Kasumi-1 (cell line): ENCODE measurements at regions not wholly inside any gene's neighbourhood (a gene's known extent, or its start where the extent isn't known, plus 50 kb on each side); places are given as distances from the start of the nearest gene placed in this dataset.
"Not testable (repeated sequence)": the region's sequence is repeated elsewhere in the genome, so short reads cannot be mapped to it uniquely, and the experiment has no call there.

Experiments
- DNase-seq, 2 experiments: peaks; one replicate each; lab custom pipeline; 2025; lab: John Stamatoyannopoulos, UW

DNA sequence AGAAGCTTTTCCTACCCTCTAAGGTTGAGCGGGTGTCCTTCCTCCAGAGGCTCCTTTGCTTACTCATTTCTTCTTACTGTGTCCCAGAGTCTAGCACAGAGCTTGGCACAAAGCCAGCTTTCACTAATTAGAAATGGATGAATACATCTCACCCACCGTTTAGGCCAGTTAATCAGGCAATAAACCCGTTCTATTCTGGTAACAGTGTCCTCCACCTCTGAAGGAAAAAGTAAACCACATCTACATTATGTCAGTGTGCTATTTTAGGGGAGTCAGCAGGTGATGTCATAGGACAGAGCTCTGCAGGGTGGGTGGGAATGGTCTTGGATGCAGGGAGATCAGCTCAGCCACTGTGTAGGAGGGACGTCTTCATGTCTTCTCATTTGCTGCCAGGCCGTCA lies 109.2 kb downstream of the OSTF1 start:
- DNase-seq: no peak

DNA sequence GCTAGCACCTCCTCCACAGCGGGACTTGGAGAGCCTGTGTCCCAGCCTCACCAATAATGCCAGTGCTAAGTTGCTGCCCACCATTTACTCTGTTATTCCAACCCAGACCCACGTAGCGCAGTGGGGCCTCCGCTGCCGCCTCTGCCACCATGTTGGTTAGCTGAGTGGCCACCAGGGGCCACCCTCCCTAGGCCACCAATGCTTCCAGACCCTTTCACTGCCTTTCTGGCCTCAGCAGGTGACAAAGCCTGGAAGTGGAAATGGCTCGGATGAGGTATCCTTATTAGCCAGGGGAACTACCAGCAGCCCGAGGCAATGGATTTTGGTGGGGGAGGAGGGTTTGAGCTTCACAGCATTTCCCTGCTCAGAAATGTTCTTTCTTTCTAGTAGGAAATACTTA lies 110.1 kb downstream of the OSTF1 start:
- no peak for DNase-seq

- peak; percentile 58 to 68 for DNase-seq
Observed at GRCh38 chr9:75200892-75201470, 112.7 kb downstream of the OSTF1 start.

- DNase-seq: no peak
Observed at GRCh38 chr9:75201480-75202209, 113.3 kb downstream of the OSTF1 start.

DNA sequence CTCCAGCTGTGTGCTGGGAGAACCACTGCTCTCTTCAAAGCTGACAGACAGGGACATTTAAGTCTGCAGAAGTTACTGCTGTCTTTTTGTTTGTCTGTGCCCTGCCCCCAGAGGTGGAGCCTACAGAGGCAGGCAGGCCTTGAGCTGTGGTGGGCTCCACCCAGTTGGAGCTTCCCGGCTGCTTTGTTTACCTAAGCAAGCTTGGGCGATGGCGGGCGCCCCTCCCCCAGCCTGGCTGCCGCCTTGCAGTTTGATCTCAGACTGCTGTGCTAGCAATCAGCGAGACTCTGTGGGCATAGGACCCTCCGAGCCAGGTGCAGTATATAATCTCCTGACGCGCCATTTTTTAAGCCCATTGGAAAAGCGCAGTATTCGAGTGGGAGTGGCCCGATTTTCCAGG lies 119.7 kb downstream of the OSTF1 start:
- DNase-seq: not testable (repeated sequence)

- no peak for DNase-seq
Observed at GRCh38 chr9:75210215-75210614, 121.9 kb downstream of the OSTF1 start.

DNA sequence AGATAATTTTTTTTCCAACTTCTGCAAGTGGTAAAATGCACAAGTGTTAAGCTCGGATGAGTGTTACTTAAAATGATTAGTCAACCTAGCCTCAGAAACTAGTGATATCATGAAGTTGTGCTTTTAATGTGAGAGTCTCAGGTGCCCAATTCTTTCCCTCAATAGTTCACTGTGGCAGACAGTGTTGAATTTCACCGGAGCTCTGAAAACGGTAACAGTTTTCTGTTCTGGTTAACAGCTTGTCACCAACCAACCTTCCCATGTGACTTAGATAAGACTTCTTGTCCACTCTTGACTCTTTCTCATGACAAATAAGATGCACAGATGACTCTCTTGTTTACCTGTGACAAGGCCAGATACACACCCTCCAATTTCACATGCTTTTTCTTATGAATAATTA lies 125.5 kb downstream of the OSTF1 start:
- DNase-seq: no peak

- DNase-seq: peak in 1 of 2 experiments; percentile 11
Observed at GRCh38 chr9:75226403-75227139, 138.3 kb downstream of the OSTF1 start.

GRCh38 chr9:75228893-75229292 lies 140.6 kb downstream of the OSTF1 start:
- DNase-seq: no peak

- DNase-seq: no peak
Observed at GRCh38 chr9:75229605-75230332, 141.5 kb downstream of the OSTF1 start.

- DNase-seq: no peak
Observed at GRCh38 chr9:75230469-75230868, 142.2 kb downstream of the OSTF1 start.

DNA sequence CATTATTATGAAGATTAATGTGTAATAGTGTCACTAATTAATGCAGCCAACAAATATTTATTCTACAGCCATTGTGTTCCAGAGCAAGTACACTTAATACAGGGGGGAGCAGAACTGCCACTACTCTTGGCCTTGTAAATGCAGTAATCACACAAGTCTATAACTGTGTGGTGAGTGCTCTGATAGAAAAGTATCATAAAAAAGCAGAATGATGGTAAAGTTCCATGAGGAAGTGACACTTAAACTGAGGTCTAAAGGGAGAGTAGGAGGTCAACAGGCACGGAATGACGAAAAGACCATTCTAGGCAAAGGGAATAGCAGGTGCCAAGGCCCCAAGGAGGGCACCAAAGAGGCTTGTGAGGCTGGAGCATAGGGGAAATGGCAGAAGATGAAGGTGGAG lies 142.9 kb downstream of the OSTF1 start:
- no peak for DNase-seq

GRCh38 chr9:75233011-75233410 lies 144.7 kb downstream of the OSTF1 start:
- no peak for DNase-seq

- peak in 1 of 2 experiments; percentile 10 for DNase-seq
Observed at GRCh38 chr9:75235632-75236031, 147.3 kb downstream of the OSTF1 start.

- peak; percentile 12 to 27 for DNase-seq
Observed at GRCh38 chr9:75238311-75238976, 150.1 kb downstream of the OSTF1 start.

- DNase-seq: no peak
Observed at GRCh38 chr9:75239176-75239575, 150.9 kb downstream of the OSTF1 start.

DNA sequence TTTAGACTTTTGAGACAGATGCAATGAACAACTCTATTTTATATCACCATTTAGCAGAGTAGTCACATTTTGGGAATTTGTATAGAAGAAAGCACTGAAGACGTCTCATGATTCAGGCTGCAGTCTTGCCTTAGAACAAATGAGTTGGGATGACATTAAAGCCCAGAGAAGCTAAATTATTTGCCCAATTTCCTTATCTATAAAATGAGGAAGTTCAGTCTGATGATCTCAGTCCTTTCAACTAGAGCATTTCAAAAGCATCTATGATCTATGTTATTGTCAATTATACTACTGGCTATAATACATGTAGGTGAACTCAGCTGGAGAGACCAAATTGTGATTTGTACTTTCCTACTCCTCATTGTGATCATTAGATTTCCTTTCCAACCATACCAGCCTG lies 154.1 kb downstream of the OSTF1 start:
- peak; percentile 38 to 60 for DNase-seq

- no peak for DNase-seq
Observed at GRCh38 chr9:75246949-75247348, 158.6 kb downstream of the OSTF1 start.

GRCh38 chr9:75265525-75265972 lies 177.2 kb downstream of the OSTF1 start:
- peak; percentile 67 to 84 for DNase-seq

- no peak for DNase-seq
Observed at GRCh38 chr9:75269197-75269596, 180.9 kb downstream of the OSTF1 start.

- DNase-seq: not testable (repeated sequence)
Observed at GRCh38 chr9:75273055-75273454, 184.7 kb downstream of the OSTF1 start.

DNA sequence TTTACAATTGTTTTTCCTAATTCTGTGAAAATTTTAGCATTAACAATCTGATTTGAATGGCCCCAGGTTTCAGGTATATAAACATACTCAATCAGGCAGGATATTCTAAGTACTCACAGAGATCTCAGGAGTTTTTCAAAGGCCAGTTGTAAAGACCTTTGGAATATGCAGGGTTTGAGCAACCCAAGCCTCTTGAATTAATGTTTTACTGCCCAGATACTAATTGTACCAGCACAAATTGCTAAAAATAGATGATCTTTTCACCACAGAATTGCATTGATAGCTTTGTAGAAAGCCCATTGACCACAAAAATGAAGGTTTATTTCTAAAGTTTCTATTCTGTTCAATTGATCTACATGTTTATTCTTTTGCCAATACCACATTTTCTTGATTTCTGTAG lies 186.5 kb downstream of the OSTF1 start:
- DNase-seq: no peak
